ENCODE measurements at regions not wholly inside any gene's neighbourhood (a gene's known extent, or its start where the extent isn't known, plus 50 kb on each side); places are given as distances from the start of the nearest gene placed in this dataset.

GRCh38 chr5:73292816-73293459 lies 119.9 kb downstream of the TMEM174 start:
- no peak for TF ChIP-seq CTCF (IDR thresholded peaks at IDR 0.05)
- no peak for TF ChIP-seq ZFX (IDR thresholded peaks at IDR 0.05; ENCODE audit: borderline replicate concordance)

All from 22Rv1 (cell line).